ENCODE measurements at regions not wholly inside any gene's neighbourhood (a gene's known extent, or its start where the extent isn't known, plus 50 kb on each side); places are given as distances from the start of the nearest gene placed in this dataset.

GRCh38 chr5:85906460-85906859 is 711.3 kb upstream of the COX7C start:
- TF ChIP-seq CBFB (CRISPR knock-in tag; IDR thresholded peaks at IDR 0.05; ENCODE audit: low read depth) = no peak
- no peak for TF ChIP-seq CTCF (IDR thresholded peaks at IDR 0.05)
- no peak for TF ChIP-seq ZNF423 (CRISPR knock-in tag; IDR thresholded peaks at IDR 0.05)
- TF ChIP-seq ZBTB43 (CRISPR knock-in tag; IDR thresholded peaks at IDR 0.05) = no peak
- TF ChIP-seq TCF7 (CRISPR knock-in tag; IDR thresholded peaks at IDR 0.05; ENCODE audit: low read depth) = no peak
- TF ChIP-seq TEAD4 (CRISPR knock-in tag; IDR thresholded peaks at IDR 0.05) = no peak
- TF ChIP-seq, protein P1, sequence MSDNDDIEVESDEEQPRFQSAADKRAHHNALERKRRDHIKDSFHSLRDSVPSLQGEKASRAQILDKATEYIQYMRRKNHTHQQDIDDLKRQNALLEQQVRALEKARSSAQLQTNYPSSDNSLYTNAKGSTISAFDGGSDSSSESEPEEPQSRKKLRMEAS (CRISPR knock-in tag; IDR thresholded peaks at IDR 0.05) = no peak
- TF ChIP-seq ZNF138 (CRISPR knock-in tag; conservative IDR thresholded peaks at IDR 0.05) = no peak
